ENCODE measurements at regions not wholly inside any gene's neighbourhood (a gene's known extent, or its start where the extent isn't known, plus 50 kb on each side); places are given as distances from the start of the nearest gene placed in this dataset.

DNA sequence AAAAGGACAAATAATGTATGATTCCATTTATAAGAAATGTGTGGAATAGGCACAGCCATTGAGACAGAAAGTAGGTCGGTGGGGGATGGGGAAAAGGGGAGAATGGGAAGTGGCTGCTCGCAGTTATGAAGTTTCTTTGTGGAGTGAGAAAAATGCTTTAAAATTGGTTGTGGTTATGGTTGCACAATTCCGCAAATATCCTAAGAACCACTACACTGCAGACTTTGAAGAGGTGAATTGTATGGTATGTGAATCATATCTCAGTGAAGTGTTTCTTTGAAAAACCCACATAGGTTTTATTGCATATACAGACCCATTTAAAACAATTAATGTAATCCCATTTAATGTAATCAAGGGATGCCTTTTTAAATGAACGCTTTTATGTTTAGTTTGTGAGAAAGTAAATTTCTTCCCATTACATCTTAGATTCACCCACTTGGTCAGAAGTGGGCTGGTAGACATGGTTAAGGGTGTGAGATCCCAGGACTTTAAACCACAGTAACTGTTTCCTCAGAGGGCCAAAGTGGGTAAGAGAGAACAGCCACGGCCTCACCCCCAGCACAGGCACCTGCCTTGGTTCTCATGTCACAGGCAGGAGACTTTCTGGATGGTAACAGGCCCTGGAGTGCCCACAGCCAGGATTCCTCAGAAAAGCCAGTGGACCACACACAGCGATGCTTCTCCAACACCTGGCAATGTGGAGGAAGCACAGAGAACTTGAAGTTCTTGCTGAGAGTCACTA, 119.3 kb upstream of the GJB6 start:
- H3K27me3 ChIP-seq (replicated peaks), result no peaks in the 10 kb centered on the region
- TF ChIP-seq, protein P1, sequence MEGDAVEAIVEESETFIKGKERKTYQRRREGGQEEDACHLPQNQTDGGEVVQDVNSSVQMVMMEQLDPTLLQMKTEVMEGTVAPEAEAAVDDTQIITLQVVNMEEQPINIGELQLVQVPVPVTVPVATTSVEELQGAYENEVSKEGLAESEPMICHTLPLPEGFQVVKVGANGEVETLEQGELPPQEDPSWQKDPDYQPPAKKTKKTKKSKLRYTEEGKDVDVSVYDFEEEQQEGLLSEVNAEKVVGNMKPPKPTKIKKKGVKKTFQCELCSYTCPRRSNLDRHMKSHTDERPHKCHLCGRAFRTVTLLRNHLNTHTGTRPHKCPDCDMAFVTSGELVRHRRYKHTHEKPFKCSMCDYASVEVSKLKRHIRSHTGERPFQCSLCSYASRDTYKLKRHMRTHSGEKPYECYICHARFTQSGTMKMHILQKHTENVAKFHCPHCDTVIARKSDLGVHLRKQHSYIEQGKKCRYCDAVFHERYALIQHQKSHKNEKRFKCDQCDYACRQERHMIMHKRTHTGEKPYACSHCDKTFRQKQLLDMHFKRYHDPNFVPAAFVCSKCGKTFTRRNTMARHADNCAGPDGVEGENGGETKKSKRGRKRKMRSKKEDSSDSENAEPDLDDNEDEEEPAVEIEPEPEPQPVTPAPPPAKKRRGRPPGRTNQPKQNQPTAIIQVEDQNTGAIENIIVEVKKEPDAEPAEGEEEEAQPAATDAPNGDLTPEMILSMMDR (IDR thresholded peaks at IDR 0.05; ENCODE audit: low read depth, low read length, missing control alignments), result no peak
- no peaks in the 10 kb centered on the region for H3K36me3 ChIP-seq (replicated peaks)
- in situ Hi-C loops (cut with HindIII; ENCODE audit: low pct_ligation_motif_present, low sequenced_read_pairs), result no loop called here
- peak; percentile 34 for DNase-seq
- H3K4me3 ChIP-seq (ENCODE audit: low read depth, low read length), result no peak overlapping the region
- H3K27ac ChIP-seq, result no peak overlapping the region

DNA sequence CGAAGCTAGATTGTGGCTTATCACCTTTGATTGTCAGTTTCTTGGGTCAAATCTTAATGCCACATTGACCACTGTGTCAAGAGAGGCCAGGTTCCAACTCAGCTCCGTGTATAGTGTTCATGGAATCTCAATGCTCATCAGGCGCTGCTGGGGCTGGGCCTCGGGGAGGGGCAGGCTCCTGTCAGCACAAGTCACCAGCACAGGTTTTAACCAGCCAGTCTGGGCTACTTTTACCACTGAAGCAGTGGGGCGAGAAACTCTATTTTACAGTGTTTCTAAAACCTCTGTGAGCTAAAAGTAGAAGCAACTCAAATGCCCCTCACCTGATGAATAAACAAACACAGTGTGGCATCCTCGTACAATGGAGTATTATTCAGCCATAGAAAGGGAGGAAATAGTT, 118.7 kb upstream of the GJB6 start:
- H3K4me3 ChIP-seq (ENCODE audit: low read depth, low read length), result no peak overlapping the region
- no peaks in the 10 kb centered on the region for H3K27me3 ChIP-seq (replicated peaks)
- DNase-seq, result no peak
- in situ Hi-C loops (cut with HindIII; ENCODE audit: low pct_ligation_motif_present, low sequenced_read_pairs), result no loop called here
- no peak overlapping the region for H3K27ac ChIP-seq
- no peaks in the 10 kb centered on the region for H3K36me3 ChIP-seq (replicated peaks)
- TF ChIP-seq, protein P1 (IDR thresholded peaks at IDR 0.05; ENCODE audit: low read depth, low read length, missing control alignments), result no peak

DNA sequence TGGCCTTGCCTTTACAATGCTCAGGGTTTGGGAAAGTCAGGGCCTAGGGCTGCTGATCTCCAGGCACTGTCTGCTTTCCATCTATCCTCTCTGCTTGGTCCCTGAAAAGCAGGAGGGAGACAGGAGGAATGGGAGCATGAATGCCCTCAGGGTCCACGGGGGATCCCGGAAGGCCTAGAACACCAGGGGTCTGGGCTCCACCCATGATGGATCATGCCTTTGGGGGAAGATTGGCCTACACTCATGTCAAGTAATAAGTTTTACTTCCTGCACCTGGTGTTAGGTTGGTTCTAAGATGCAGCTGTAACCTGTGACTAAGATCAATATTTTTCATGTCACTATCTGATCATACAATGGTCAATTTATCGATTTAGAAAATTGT, 118.3 kb upstream of the GJB6 start:
- TF ChIP-seq, protein P1 (IDR thresholded peaks at IDR 0.05; ENCODE audit: low read depth, low read length, missing control alignments), result no peak
- in situ Hi-C loops (cut with HindIII; ENCODE audit: low pct_ligation_motif_present, low sequenced_read_pairs), result no loop called here
- H3K27ac ChIP-seq, result no peak overlapping the region
- H3K27me3 ChIP-seq (replicated peaks), result no peaks in the 10 kb centered on the region
- no peaks in the 10 kb centered on the region for H3K36me3 ChIP-seq (replicated peaks)
- no peak for DNase-seq
- H3K4me3 ChIP-seq (ENCODE audit: low read depth, low read length), result no peak overlapping the region

DNA sequence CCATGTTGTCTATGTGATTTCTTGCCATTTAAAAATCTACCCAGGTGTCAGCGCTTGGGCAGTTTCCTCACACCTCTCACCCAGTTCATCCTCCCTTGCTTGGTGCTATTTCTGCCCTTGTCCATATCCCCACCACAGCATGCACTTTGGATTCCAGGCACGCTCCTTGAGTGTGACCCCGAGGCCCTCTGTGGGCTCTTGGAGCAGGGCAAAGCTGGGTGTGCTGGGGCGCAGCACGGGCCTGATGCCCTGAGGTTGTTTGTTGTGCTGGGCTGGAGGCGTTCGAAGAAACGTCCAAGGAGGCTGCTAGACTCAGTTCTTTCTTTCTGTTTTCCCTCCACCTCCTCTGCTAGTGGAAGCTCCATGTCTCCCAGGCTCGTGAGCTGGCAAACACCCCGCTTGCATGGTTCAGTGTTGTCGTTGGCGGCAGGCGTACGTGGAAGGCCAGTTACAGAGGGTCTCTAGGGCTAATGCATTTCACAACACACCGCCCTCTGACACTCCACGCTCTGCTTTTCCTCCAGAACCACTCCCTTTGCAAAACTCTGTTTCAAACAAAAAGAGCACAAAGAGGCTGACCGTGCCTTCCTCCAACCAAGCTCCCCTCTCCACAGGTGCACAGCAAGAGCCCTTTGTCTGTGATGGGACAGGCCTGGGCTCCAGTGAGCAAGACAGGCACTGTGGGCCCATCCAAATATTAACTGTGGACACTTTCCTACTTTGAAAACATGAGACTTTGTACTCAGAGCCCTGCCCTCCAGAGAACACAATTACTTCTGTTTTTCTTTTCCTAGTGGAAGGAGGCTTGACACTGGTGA, 117.7 kb upstream of the GJB6 start:
- Histone ChIP-seq H3K27me3 (replicated peaks) (no peaks in the 10 kb centered on the region), H3K27ac (no peak overlapping the region), H3K36me3 (replicated peaks) (no peaks in the 10 kb centered on the region), H3K4me3 (ENCODE audit: low read depth, low read length) (no peak overlapping the region)
- in situ Hi-C loops (cut with HindIII; ENCODE audit: low pct_ligation_motif_present, low sequenced_read_pairs), result no loop called here
- DNase-seq, result no peak
- TF ChIP-seq, protein P1 (IDR thresholded peaks at IDR 0.05; ENCODE audit: low read depth, low read length, missing control alignments), result no peak

DNA sequence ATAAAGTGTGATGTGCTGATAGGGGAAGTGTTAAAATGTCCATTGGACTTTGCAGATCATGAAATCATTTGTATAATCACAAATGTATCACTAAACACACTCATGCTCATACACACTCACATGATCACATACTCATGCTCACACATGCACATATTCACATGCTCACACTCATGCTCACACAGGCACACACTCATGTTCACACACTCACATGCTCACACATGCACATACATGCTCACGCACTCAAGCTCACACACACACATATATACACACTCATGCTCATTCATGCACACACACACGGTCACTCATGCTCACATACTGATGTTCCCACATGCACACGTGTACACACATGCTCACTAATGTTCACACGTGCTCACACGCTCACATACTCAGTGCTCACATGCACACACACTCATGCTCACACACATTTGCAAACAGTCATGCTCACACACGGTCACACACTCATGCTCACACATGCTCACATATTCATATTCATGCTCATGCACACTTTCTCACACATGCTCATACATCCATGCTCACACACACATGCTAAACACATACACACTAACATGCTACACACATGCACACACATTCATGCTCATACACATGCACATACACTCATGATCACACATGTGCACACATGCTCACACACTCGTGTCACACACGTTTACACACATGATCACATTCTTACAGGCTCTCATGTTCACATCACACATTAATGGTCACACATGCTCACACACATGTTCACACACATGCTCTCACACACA, 116.7 kb upstream of the GJB6 start:
- H3K27ac ChIP-seq, result no peak overlapping the region
- TF ChIP-seq, protein P1 (IDR thresholded peaks at IDR 0.05; ENCODE audit: low read depth, low read length, missing control alignments), result no peak
- no peaks in the 10 kb centered on the region for H3K36me3 ChIP-seq (replicated peaks)
- no peak for DNase-seq
- H3K4me3 ChIP-seq (ENCODE audit: low read depth, low read length), result no peak overlapping the region
- in situ Hi-C loops (cut with HindIII; ENCODE audit: low pct_ligation_motif_present, low sequenced_read_pairs), result no loop called here
- H3K27me3 ChIP-seq (replicated peaks), result no peaks in the 10 kb centered on the region
